ENCODE measurements at regions not wholly inside any gene's neighbourhood (a gene's known extent, or its start where the extent isn't known, plus 50 kb on each side); places are given as distances from the start of the nearest gene placed in this dataset.
"Not testable (repeated sequence)": the region's sequence is repeated elsewhere in the genome, so short reads cannot be mapped to it uniquely, and the experiment has no call there.

DNA sequence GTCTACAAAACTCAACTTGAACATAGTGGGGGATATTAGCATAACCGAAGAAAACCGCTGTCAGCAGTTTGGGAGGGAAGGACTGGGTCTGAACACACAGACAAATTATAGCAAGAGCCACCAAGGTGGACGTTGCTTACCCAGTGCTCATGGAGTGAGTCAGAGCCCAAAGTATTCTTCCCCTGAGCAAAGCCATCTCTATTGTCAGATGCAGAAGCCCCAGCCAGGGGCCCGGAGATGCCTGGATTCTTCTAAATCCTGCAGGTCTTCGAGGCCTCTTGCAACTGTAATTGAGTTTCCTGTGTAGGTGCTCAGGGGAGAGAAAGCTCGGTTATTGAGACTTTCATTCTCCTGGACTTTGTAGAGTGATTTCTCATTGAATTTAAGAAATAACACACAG is 384.5 kb downstream of the IRS2 start:
- Histone ChIP-seq H3K27ac (ENCODE audit: low read depth, low read length) (no peak overlapping the region), H3K9me3 (ENCODE audit: control insufficient read depth in 3 of 3, low read length in 3 of 3) (no peaks in the 10 kb centered on the region), H3K4me3 (ENCODE audit: low read length in 3 of 3) (no peak overlapping the region), H3K4me1 (ENCODE audit: control insufficient read depth in 3 of 3, insufficient read depth in 3 of 3, low read length in 3 of 3) (no peaks in the 10 kb centered on the region), H3K27me3 (ENCODE audit: control insufficient read depth in 3 of 3, insufficient read depth in 3 of 3, low read length in 3 of 3) (no peaks in the 10 kb centered on the region), H3K9ac (ENCODE audit: low read depth in 1 of 3, low read length in 3 of 3) (no peak overlapping the region), H3K36me3 (ENCODE audit: control insufficient read depth in 3 of 3, insufficient read depth in 3 of 3, low read length in 3 of 3) (no peaks in the 10 kb centered on the region)

DNA sequence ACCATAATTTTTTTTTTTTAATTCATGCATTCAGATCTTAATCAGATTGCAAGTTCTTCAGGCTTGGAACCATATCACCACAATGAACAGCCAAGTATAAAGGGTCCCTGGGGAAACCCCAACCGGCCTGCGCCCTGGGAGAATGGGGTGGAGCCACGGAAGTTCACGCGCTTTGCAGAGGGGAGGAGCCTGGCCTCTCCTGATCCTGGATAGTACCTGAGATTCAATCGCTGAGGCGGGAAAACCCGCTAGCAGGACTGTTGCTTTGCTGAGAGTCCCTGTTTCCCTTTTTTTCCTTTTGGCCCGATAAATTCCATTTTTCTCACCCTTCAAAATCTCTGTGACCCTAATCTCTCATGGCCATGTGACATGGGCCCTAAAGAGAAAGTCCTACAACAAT is 385.1 kb downstream of the IRS2 start:
- H3K27ac ChIP-seq (ENCODE audit: low read depth, low read length): no peak overlapping the region
- H3K9me3 ChIP-seq (ENCODE audit: control insufficient read depth in 3 of 3, low read length in 3 of 3): no peaks in the 10 kb centered on the region
- H3K9ac ChIP-seq (ENCODE audit: low read depth in 1 of 3, low read length in 3 of 3): no peak overlapping the region
- no peaks in the 10 kb centered on the region for H3K36me3 ChIP-seq (ENCODE audit: control insufficient read depth in 3 of 3, insufficient read depth in 3 of 3, low read length in 3 of 3)
- no peaks in the 10 kb centered on the region for H3K4me1 ChIP-seq (ENCODE audit: control insufficient read depth in 3 of 3, insufficient read depth in 3 of 3, low read length in 3 of 3)
- no peak overlapping the region for H3K4me3 ChIP-seq (ENCODE audit: low read length in 3 of 3)
- no peaks in the 10 kb centered on the region for H3K27me3 ChIP-seq (ENCODE audit: control insufficient read depth in 3 of 3, insufficient read depth in 3 of 3, low read length in 3 of 3)

DNA sequence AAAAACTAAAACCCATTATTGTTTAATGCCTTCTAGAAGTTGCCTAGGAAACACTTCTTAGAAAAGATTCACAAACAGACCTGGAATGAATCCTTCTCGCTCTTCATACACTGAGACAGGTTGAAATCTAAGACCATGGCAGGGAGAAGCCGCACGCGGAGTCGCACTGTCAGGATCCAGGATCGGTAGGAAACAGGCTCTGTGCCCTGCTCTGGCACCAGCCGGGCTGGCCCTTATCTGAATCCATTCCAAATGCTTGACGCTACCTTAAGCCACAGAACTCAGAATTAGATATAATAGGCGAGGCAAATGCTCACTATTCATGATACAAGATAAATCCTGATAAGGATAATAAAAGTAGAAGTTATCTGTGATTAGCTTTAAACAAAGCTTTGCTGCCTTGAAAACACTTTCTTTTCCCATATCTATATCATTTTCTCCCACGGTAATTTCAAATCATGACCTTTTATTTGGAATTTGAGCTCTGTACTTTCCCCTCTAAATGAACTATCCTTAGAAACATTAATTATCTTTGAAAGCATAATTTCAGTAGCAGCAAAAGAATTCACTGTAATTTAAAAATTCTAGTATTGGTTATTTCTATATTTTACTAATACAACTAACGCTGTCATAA is 385.6 kb downstream of the IRS2 start:
- H3K4me3 ChIP-seq (ENCODE audit: low read length in 3 of 3): no peak overlapping the region
- no peak overlapping the region for H3K9ac ChIP-seq (ENCODE audit: low read depth in 1 of 3, low read length in 3 of 3)
- H3K27me3 ChIP-seq (ENCODE audit: control insufficient read depth in 3 of 3, insufficient read depth in 3 of 3, low read length in 3 of 3): no peaks in the 10 kb centered on the region
- H3K36me3 ChIP-seq (ENCODE audit: control insufficient read depth in 3 of 3, insufficient read depth in 3 of 3, low read length in 3 of 3): no peaks in the 10 kb centered on the region
- H3K27ac ChIP-seq (ENCODE audit: low read depth, low read length): no peak overlapping the region
- H3K9me3 ChIP-seq (ENCODE audit: control insufficient read depth in 3 of 3, low read length in 3 of 3): no peaks in the 10 kb centered on the region
- no peaks in the 10 kb centered on the region for H3K4me1 ChIP-seq (ENCODE audit: control insufficient read depth in 3 of 3, insufficient read depth in 3 of 3, low read length in 3 of 3)

DNA sequence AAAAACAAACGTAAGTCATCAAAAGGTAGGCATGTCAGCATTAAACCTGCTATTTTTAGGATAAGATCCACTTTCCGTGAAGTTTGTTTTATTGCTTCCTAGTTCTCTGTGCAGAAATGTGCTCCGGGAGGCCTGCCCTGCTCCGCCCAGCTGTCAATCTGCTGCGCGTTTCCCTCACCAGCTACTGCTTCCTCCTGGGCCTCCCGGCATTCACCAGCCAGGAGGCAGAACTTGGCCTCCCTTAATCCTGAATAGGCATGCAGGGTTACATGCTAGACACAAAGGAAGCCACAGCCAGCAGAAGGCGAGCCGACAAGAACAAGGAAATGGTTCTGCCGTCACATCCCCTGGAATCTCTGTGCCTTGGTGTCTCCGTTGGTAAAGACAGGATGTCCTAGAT is 386.2 kb downstream of the IRS2 start:
- no peaks in the 10 kb centered on the region for H3K4me1 ChIP-seq (ENCODE audit: control insufficient read depth in 3 of 3, insufficient read depth in 3 of 3, low read length in 3 of 3)
- no peaks in the 10 kb centered on the region for H3K36me3 ChIP-seq (ENCODE audit: control insufficient read depth in 3 of 3, insufficient read depth in 3 of 3, low read length in 3 of 3)
- no peak overlapping the region for H3K9ac ChIP-seq (ENCODE audit: low read depth in 1 of 3, low read length in 3 of 3)
- no peak overlapping the region for H3K4me3 ChIP-seq (ENCODE audit: low read length in 3 of 3)
- no peaks in the 10 kb centered on the region for H3K27me3 ChIP-seq (ENCODE audit: control insufficient read depth in 3 of 3, insufficient read depth in 3 of 3, low read length in 3 of 3)
- H3K9me3 ChIP-seq (ENCODE audit: control insufficient read depth in 3 of 3, low read length in 3 of 3): no peaks in the 10 kb centered on the region
- H3K27ac ChIP-seq (ENCODE audit: low read depth, low read length): no peak overlapping the region

DNA sequence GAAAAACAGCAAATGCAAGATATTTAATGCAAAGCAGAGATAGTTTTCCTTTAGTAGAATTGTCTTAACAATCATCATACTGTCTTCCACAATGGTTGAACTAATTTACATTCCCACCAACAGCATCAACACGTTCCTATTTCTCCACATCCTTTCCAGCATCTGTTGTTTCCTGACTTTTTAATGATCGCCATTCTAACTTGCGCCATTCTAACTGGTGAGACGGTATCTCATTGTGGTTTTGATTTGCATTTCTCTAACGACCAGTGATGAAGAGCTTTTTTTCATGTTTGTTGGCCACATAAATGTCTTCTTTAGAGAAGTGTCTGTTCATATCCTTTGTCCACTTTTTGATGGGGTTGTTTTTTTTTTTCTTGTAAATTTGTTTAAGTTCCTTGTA is 388.3 kb downstream of the IRS2 start:
- H3K27me3 ChIP-seq (ENCODE audit: control insufficient read depth in 3 of 3, insufficient read depth in 3 of 3, low read length in 3 of 3); H3K4me3 ChIP-seq (ENCODE audit: low read length in 3 of 3); H3K4me1 ChIP-seq (ENCODE audit: control insufficient read depth in 3 of 3, insufficient read depth in 3 of 3, low read length in 3 of 3); H3K27ac ChIP-seq (ENCODE audit: low read depth, low read length); H3K36me3 ChIP-seq (ENCODE audit: control insufficient read depth in 3 of 3, insufficient read depth in 3 of 3, low read length in 3 of 3); H3K9ac ChIP-seq (ENCODE audit: low read depth in 1 of 3, low read length in 3 of 3); H3K9me3 ChIP-seq (ENCODE audit: control insufficient read depth in 3 of 3, low read length in 3 of 3): not testable (repeated sequence)

DNA sequence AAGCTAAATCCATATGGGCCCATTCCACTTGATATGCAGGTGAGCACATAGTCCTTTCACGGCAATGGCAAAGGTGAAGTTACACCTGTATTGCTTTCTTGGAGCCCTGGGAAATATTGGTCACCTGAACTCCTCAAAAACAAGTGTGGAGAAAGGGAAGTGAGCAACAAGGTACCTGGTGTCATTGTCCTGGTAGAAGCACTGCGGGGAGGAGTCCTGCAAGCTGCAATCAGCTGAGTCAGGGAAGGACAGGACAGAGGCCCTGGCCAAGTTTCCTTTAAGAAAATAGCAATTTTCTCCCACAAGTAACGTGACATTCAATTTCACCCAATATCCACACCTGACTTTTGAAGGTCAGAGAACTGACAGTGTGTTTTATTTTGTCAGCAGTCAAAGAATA is 389.1 kb downstream of the IRS2 start:
- H3K9ac ChIP-seq (ENCODE audit: low read depth in 1 of 3, low read length in 3 of 3): no peak overlapping the region
- H3K9me3 ChIP-seq (ENCODE audit: control insufficient read depth in 3 of 3, low read length in 3 of 3): no peaks in the 10 kb centered on the region
- no peaks in the 10 kb centered on the region for H3K36me3 ChIP-seq (ENCODE audit: control insufficient read depth in 3 of 3, insufficient read depth in 3 of 3, low read length in 3 of 3)
- peaks cover 0 to 2% (median 0%) of the 10 kb centered on the region in 3 donors for H3K27me3 ChIP-seq (ENCODE audit: control insufficient read depth in 3 of 3, insufficient read depth in 3 of 3, low read length in 3 of 3)
- H3K27ac ChIP-seq (ENCODE audit: low read depth, low read length): no peak overlapping the region
- H3K4me3 ChIP-seq (ENCODE audit: low read length in 3 of 3): no peak overlapping the region
- H3K4me1 ChIP-seq (ENCODE audit: control insufficient read depth in 3 of 3, insufficient read depth in 3 of 3, low read length in 3 of 3): no peaks in the 10 kb centered on the region

DNA sequence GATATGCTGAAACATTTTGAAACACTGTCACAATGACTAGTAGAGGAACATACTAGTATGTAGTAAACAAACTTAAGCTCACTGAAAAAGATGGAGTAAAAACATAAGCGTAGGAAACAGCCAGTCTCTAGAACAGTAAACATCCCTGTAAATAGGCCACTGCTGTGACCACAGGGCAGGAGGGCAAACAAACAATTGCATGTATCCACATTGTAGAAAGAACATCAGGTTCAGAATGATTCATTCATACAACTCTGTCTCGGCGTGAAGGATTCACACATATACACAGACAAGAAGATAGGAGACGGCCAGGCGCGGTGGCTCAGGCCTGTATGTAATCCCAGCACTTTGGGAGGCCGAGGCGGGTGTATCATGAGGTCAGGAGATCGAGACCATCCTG is 390.1 kb downstream of the IRS2 start:
- Histone ChIP-seq H3K9ac (ENCODE audit: low read depth in 1 of 3, low read length in 3 of 3) (no peak overlapping the region), H3K4me3 (ENCODE audit: low read length in 3 of 3) (no peak overlapping the region), H3K27ac (ENCODE audit: low read depth, low read length) (no peak overlapping the region), H3K4me1 (ENCODE audit: control insufficient read depth in 3 of 3, insufficient read depth in 3 of 3, low read length in 3 of 3) (no peaks in the 10 kb centered on the region), H3K9me3 (ENCODE audit: control insufficient read depth in 3 of 3, low read length in 3 of 3) (no peaks in the 10 kb centered on the region), H3K27me3 (ENCODE audit: control insufficient read depth in 3 of 3, insufficient read depth in 3 of 3, low read length in 3 of 3) (peaks cover 0 to 2% (median 0%) of the 10 kb centered on the region in 3 donors), H3K36me3 (ENCODE audit: control insufficient read depth in 3 of 3, insufficient read depth in 3 of 3, low read length in 3 of 3) (no peaks in the 10 kb centered on the region)

DNA sequence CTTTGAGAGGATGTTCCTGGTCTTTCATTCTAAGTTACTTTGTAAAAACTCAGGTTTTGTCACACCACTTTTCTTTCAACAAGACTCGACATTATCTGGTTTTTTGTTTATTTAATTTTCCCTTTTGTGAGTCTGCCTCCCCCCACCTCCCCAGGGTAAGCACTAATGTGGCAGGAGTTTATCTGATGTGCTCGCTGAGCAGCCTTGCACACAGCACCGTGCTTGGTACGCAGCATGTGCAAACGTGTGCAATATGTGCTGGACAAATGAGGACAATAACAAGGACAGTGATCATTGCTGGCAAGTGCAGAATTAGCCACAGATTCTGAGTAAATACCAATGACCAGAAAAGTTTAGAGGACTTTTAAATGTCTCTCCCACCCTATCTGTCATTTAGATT is 391.4 kb downstream of the IRS2 start:
- Histone ChIP-seq H3K4me1 (ENCODE audit: control insufficient read depth in 3 of 3, insufficient read depth in 3 of 3, low read length in 3 of 3) (no peaks in the 10 kb centered on the region), H3K36me3 (ENCODE audit: control insufficient read depth in 3 of 3, insufficient read depth in 3 of 3, low read length in 3 of 3) (no peaks in the 10 kb centered on the region), H3K4me3 (ENCODE audit: low read length in 3 of 3) (no peak overlapping the region), H3K27ac (ENCODE audit: low read depth, low read length) (no peak overlapping the region), H3K9ac (ENCODE audit: low read depth in 1 of 3, low read length in 3 of 3) (no peak overlapping the region), H3K9me3 (ENCODE audit: control insufficient read depth in 3 of 3, low read length in 3 of 3) (no peaks in the 10 kb centered on the region), H3K27me3 (ENCODE audit: control insufficient read depth in 3 of 3, insufficient read depth in 3 of 3, low read length in 3 of 3) (peaks cover 0 to 2% (median 0%) of the 10 kb centered on the region in 3 donors)

DNA sequence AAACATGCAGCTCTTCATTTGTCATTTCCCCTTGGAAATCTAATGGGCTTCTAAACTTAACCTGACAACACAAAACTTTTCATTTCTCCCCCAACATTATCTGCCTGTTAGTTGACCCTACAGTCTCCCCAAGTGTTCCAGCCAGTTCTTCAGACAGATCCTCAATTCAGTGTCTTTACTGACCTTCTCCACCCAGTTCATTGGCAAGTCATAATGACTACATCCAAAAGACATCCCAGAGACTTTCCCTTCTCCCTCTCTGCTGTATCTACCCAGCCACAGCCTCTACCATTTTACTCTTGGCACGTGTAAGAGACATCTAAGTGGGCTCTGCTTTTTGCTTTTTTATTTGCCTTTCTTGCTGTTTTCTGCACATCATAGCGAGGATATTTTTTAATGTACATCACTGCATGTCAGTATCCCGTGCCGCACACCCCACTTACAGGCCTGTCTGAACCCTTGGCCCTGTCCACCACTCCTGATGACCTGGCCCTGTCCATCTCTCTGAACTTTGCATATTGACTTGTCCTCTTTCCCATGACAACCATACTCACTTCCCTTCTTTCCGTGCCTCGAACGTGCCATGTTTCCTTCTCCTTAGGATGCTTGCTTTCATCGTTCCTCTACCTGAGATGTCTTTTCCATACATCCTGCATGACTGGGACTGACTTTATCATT is 391.9 kb downstream of the IRS2 start:
- H3K4me3 ChIP-seq (ENCODE audit: low read length in 3 of 3): no peak overlapping the region
- H3K36me3 ChIP-seq (ENCODE audit: control insufficient read depth in 3 of 3, insufficient read depth in 3 of 3, low read length in 3 of 3): no peaks in the 10 kb centered on the region

DNA sequence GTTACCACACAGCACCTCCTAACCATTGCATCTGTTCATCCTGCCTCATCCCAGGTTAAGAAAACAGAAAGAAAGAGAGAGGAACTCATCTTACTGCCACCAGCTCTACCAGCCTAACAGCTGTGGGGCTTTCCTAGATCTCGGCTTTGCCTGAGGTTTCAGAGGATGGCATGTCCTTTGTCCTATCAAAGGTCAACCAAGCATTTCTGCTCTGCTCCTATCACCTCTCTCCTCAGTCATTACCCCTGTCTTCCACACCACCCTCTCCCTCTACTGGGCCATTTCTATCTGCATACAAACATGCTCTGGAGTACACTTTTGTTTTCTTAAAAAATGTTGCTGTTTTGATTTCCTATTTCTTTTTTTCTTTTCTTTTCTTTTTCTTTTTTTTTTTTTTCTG is 393.3 kb downstream of the IRS2 start:
- H3K4me1 ChIP-seq (ENCODE audit: control insufficient read depth in 3 of 3, insufficient read depth in 3 of 3, low read length in 3 of 3): no peaks in the 10 kb centered on the region
- H3K27ac ChIP-seq (ENCODE audit: low read depth, low read length): no peak overlapping the region
- no peak overlapping the region for H3K9ac ChIP-seq (ENCODE audit: low read depth in 1 of 3, low read length in 3 of 3)
- H3K9me3 ChIP-seq (ENCODE audit: control insufficient read depth in 3 of 3, low read length in 3 of 3): no peaks in the 10 kb centered on the region
- no peaks in the 10 kb centered on the region for H3K36me3 ChIP-seq (ENCODE audit: control insufficient read depth in 3 of 3, insufficient read depth in 3 of 3, low read length in 3 of 3)
- no peak overlapping the region for H3K4me3 ChIP-seq (ENCODE audit: low read length in 3 of 3)
- H3K27me3 ChIP-seq (ENCODE audit: control insufficient read depth in 3 of 3, insufficient read depth in 3 of 3, low read length in 3 of 3): peaks cover 0 to 2% (median 0%) of the 10 kb centered on the region in 3 donors

More for the DNA sequence above, 391.9 kb downstream of the IRS2 start:
- H3K9me3 ChIP-seq (ENCODE audit: control insufficient read depth in 3 of 3, low read length in 3 of 3): no peaks in the 10 kb centered on the region
- no peaks in the 10 kb centered on the region for H3K4me1 ChIP-seq (ENCODE audit: control insufficient read depth in 3 of 3, insufficient read depth in 3 of 3, low read length in 3 of 3)
- no peak overlapping the region for H3K9ac ChIP-seq (ENCODE audit: low read depth in 1 of 3, low read length in 3 of 3)
- peaks cover 0 to 2% (median 0%) of the 10 kb centered on the region in 3 donors for H3K27me3 ChIP-seq (ENCODE audit: control insufficient read depth in 3 of 3, insufficient read depth in 3 of 3, low read length in 3 of 3)
- H3K27ac ChIP-seq (ENCODE audit: low read depth, low read length): no peak overlapping the region

All from skeletal muscle tissue (tissue), 3 donors.